T-cell (primary cell): ENCODE measurements at regions not wholly inside any gene's neighbourhood (a gene's known extent, or its start where the extent isn't known, plus 50 kb on each side); places are given as distances from the start of the nearest gene placed in this dataset.

Experiments used
- ATAC-seq, 4 experiments: fragments of 200-7000 bp in 3 of 4; fragments of 150-1000 bp in 1 of 4; cut with Tn5 transposase; replicated peaks in 1 of 4; 1 replicate in 3 of 4; 2 replicates in 1 of 4; pipeline ENCODE4 v1.10.0; 2021; ENCODE audit warnings: moderate library complexity in 3 of 4, mild to moderate bottlenecking in 2 of 4, moderate number of reproducible peaks in 1 of 4
- CTCF ChIA-PET, 2 donors: fragments of 300-600 bp; sonication (Branson Sonifier 250); formaldehyde crosslinking; loops; one replicate each; lab custom pipeline; 2022; ENCODE audit warnings: antibody characterized with exemption in 2 of 2; lab: Charles Lee
- POLR2A ChIA-PET, 2 donors: fragments of 300-600 bp; sonication (Branson Sonifier 250); formaldehyde crosslinking; loops; one replicate each; lab custom pipeline; 2022; ENCODE audit warnings: antibody characterized with exemption in 2 of 2; lab: Charles Lee
- DNase-seq, 35 experiments: peaks; one replicate each; pipeline versions ENCODE4 v3.0.0 to v3.0.0-alpha.2; 2013 to 2023
- H3K27ac ChIP-seq: one replicate; pipeline ENCODE4 v1.5.1; 2013; ENCODE audit warnings: low read length
- H3K27me3 ChIP-seq, 2 experiments: replicated peaks in 1 of 2; 1 replicate in 1 of 2; 2 replicates in 1 of 2; pipeline versions ENCODE4 v1.6.1 to v1.7.0; 2013; ENCODE audit warnings: low read length in 1 of 2, mixed read lengths in 1 of 2; ENCODE audit not compliant: control insufficient read depth in 2 of 2, insufficient read depth in 2 of 2; ENCODE audit errors: extremely low read depth in 1 of 2
- H3K36me3 ChIP-seq, 2 donors: 1 replicate in 1 of 2; 2 replicates in 1 of 2; pipeline versions ENCODE4 v1.6.1 to v1.7.0; 2013; ENCODE audit warnings: low read length in 1 of 2; ENCODE audit not compliant: control insufficient read depth in 2 of 2, insufficient read depth in 1 of 2; ENCODE audit errors: extremely low read depth in 1 of 2
- H3K4me1 ChIP-seq, 2 experiments: 1 replicate in 1 of 2; 2 replicates in 1 of 2; pipeline versions ENCODE4 v1.6.1 to v1.7.0; 2013; ENCODE audit warnings: low read length in 2 of 2, mixed read lengths in 1 of 2; ENCODE audit not compliant: insufficient read depth in 2 of 2, control insufficient read depth in 1 of 2; ENCODE audit errors: extremely low read depth in 1 of 2
- H3K4me3 ChIP-seq, 2 donors: 1 replicate in 1 of 2; 2 replicates in 1 of 2; pipeline versions ENCODE4 v1.5.1 to v1.7.0; 2013; ENCODE audit warnings: mild to moderate bottlenecking in 2 of 2, low read length in 1 of 2, moderate library complexity in 1 of 2; ENCODE audit not compliant: control insufficient read depth in 1 of 2; ENCODE audit errors: extremely low read depth in 1 of 2
- H3K9me3 ChIP-seq: 2 replicates; pipeline ENCODE4 v1.7.0; 2013
- H3K27ac Mint-ChIP-seq, 2 donors: one replicate each; pipeline ENCODE4 v1.8.0; 2020 to 2021; ENCODE audit warnings: mild to moderate bottlenecking in 2 of 2, mixed read lengths in 2 of 2
- H3K27me3 Mint-ChIP-seq, 2 donors: one replicate each; pipeline ENCODE4 v1.8.0; 2021 to 2022; ENCODE audit warnings: mixed read lengths in 2 of 2
- H3K36me3 Mint-ChIP-seq: one replicate; pipeline ENCODE4 v1.8.0; 2021; ENCODE audit warnings: mixed read lengths
- H3K4me1 Mint-ChIP-seq, 3 donors: one replicate each; pipeline ENCODE4 v1.8.0; 2020 to 2022; ENCODE audit warnings: mixed read lengths in 3 of 3, mild to moderate bottlenecking in 1 of 3
- H3K4me3 Mint-ChIP-seq, 3 donors: one replicate each; pipeline ENCODE4 v1.8.0; 2020 to 2022; ENCODE audit warnings: mild to moderate bottlenecking in 3 of 3, mixed read lengths in 3 of 3, moderate library complexity in 3 of 3
- H3K9me3 Mint-ChIP-seq, 3 donors: one replicate each; pipeline ENCODE4 v1.8.0; 2020 to 2022; ENCODE audit warnings: mixed read lengths in 3 of 3
- WGBS: methylation state at CpG from one replicate; pipeline ENCODE4 v1.1.5; 2013; ENCODE audit warnings: missing lambda C conversion rate; ENCODE audit not compliant: insufficient coverage; 5-methylcytosine and 5-hydroxymethylcytosine counted together

- H3K36me3 ChIP-seq: no peaks in the 10 kb centered on the region
- Mint-ChIP-seq H3K4me1 (no peaks in the 10 kb centered on the region), H3K27ac (no peak overlapping the region), H3K9me3 (no peaks in the 10 kb centered on the region), H3K27me3 (peaks cover 4 to 7% of the 10 kb centered on the region in 2 donors), H3K36me3 (no peaks in the 10 kb centered on the region), H3K4me3 (no peak overlapping the region)
- H3K4me3 ChIP-seq: no peak overlapping the region
- H3K27ac ChIP-seq: no peak overlapping the region
- ChIA-PET POLR2A (no interaction called here), CTCF (no interaction called here)
- H3K27me3 ChIP-seq: peaks cover 0 to 2% of the 10 kb centered on the region in 2 experiments
- no peaks in the 10 kb centered on the region for H3K4me1 ChIP-seq
- ATAC-seq (no peak), DNase-seq (no peak)
- H3K9me3 ChIP-seq: no peaks in the 10 kb centered on the region
Observed at GRCh38 chr2:35831385-35831784, 524.2 kb upstream of the CRIM1 start.

GRCh38 chr2:35830833-35831232 lies 524.7 kb upstream of the CRIM1 start:
- WGBS: 83% methylated on average over 1 of the region's 1 CpG
- Mint-ChIP-seq H3K4me1 (no peaks in the 10 kb centered on the region), H3K9me3 (no peaks in the 10 kb centered on the region), H3K27ac (no peak overlapping the region), H3K4me3 (no peak overlapping the region), H3K27me3 (peaks cover 4 to 7% of the 10 kb centered on the region in 2 donors), H3K36me3 (no peaks in the 10 kb centered on the region)
- Histone ChIP-seq H3K27me3 (peaks cover 0 to 2% of the 10 kb centered on the region in 2 experiments), H3K4me3 (no peak overlapping the region), H3K4me1 (no peaks in the 10 kb centered on the region), H3K27ac (no peak overlapping the region), H3K9me3 (no peaks in the 10 kb centered on the region), H3K36me3 (no peaks in the 10 kb centered on the region)
- no peak for ATAC-seq
- ChIA-PET CTCF (no interaction called here), POLR2A (no interaction called here)
- no peak for DNase-seq

GRCh38 chr2:35827086-35827485 lies 528.5 kb upstream of the CRIM1 start:
- Mint-ChIP-seq H3K4me1 (no peaks in the 10 kb centered on the region), H3K9me3 (peaks cover 0 to 4% (median 0%) of the 10 kb centered on the region in 3 donors), H3K27ac (no peak overlapping the region), H3K36me3 (no peaks in the 10 kb centered on the region), H3K4me3 (no peak overlapping the region), H3K27me3 (peaks cover 5 to 11% of the 10 kb centered on the region in 2 donors)
- no peaks in the 10 kb centered on the region for H3K36me3 ChIP-seq
- no peaks in the 10 kb centered on the region for H3K27me3 ChIP-seq
- no peaks in the 10 kb centered on the region for H3K9me3 ChIP-seq
- no CpG with 5 or more reads among the region's 5 CpGs for WGBS
- DNase-seq: no peak
- ATAC-seq: no peak
- H3K27ac ChIP-seq: no peak overlapping the region
- no peak overlapping the region for H3K4me3 ChIP-seq
- no peaks in the 10 kb centered on the region for H3K4me1 ChIP-seq
- CTCF ChIA-PET: no interaction called here
- POLR2A ChIA-PET: no interaction called here

- Mint-ChIP-seq H3K27me3 (peaks cover 7 to 15% of the 10 kb centered on the region in 2 donors), H3K4me1 (no peaks in the 10 kb centered on the region), H3K9me3 (peaks cover 0 to 4% (median 0%) of the 10 kb centered on the region in 3 donors), H3K27ac (no peak overlapping the region), H3K4me3 (no peak overlapping the region), H3K36me3 (no peaks in the 10 kb centered on the region)
- DNase-seq (no peak), ATAC-seq (no peak)
- H3K4me1 ChIP-seq: no peaks in the 10 kb centered on the region
- H3K27me3 ChIP-seq: peaks cover 0 to 2% of the 10 kb centered on the region in 2 experiments
- H3K36me3 ChIP-seq: no peaks in the 10 kb centered on the region
- no CpG with 5 or more reads among the region's 3 CpGs for WGBS
- H3K9me3 ChIP-seq: no peaks in the 10 kb centered on the region
- H3K4me3 ChIP-seq: no peak overlapping the region
- H3K27ac ChIP-seq: no peak overlapping the region
- POLR2A ChIA-PET: no interaction called here
- CTCF ChIA-PET: no interaction called here
Observed at GRCh38 chr2:35822716-35823115, 532.9 kb upstream of the CRIM1 start.

GRCh38 chr2:35821675-35822074 lies 533.9 kb upstream of the CRIM1 start:
- ChIA-PET POLR2A (no interaction called here), CTCF (no interaction called here)
- Mint-ChIP-seq H3K27me3 (peaks cover 4 to 16% of the 10 kb centered on the region in 2 donors), H3K4me1 (no peaks in the 10 kb centered on the region), H3K36me3 (no peaks in the 10 kb centered on the region), H3K9me3 (peaks cover 0 to 4% (median 0%) of the 10 kb centered on the region in 3 donors), H3K27ac (no peak overlapping the region), H3K4me3 (no peak overlapping the region)
- Histone ChIP-seq H3K27me3 (peaks cover 0 to 2% of the 10 kb centered on the region in 2 experiments), H3K36me3 (no peaks in the 10 kb centered on the region), H3K9me3 (no peaks in the 10 kb centered on the region), H3K4me1 (no peaks in the 10 kb centered on the region), H3K4me3 (no peak overlapping the region), H3K27ac (no peak overlapping the region)
- 25% methylated on average over 2 of the region's 2 CpGs for WGBS
- no peak for ATAC-seq
- no peak for DNase-seq

GRCh38 chr2:35820391-35820790 lies 535.2 kb upstream of the CRIM1 start:
- H3K4me3 ChIP-seq: no peak overlapping the region
- no peak overlapping the region for H3K4me3 Mint-ChIP-seq
- peaks cover 0 to 2% of the 10 kb centered on the region in 2 experiments for H3K27me3 ChIP-seq
- DNase-seq: no peak
- ChIA-PET POLR2A (no interaction called here), CTCF (no interaction called here)
- no peak for ATAC-seq
- no peaks in the 10 kb centered on the region for H3K4me1 ChIP-seq
- H3K9me3 Mint-ChIP-seq: peaks cover 0 to 4% (median 0%) of the 10 kb centered on the region in 3 donors
- no CpG with 5 or more reads among the region's 2 CpGs for WGBS
- no peak overlapping the region for H3K27ac ChIP-seq
- no peaks in the 10 kb centered on the region for H3K9me3 ChIP-seq
- no peak overlapping the region for H3K27ac Mint-ChIP-seq
- H3K4me1 Mint-ChIP-seq: no peaks in the 10 kb centered on the region
- no peaks in the 10 kb centered on the region for H3K36me3 Mint-ChIP-seq
- H3K36me3 ChIP-seq: no peaks in the 10 kb centered on the region
- H3K27me3 Mint-ChIP-seq: peaks cover 4 to 21% of the 10 kb centered on the region in 2 donors

- WGBS: 100% methylated on average over 1 of the region's 2 CpGs
- no peak for ATAC-seq
- Mint-ChIP-seq H3K27ac (no peak overlapping the region), H3K9me3 (no peaks in the 10 kb centered on the region), H3K27me3 (peaks cover 11 to 27% of the 10 kb centered on the region in 2 donors), H3K4me1 (no peaks in the 10 kb centered on the region), H3K4me3 (no peak overlapping the region), H3K36me3 (no peaks in the 10 kb centered on the region)
- ChIA-PET CTCF (no interaction called here), POLR2A (no interaction called here)
- Histone ChIP-seq H3K4me3 (no peak overlapping the region), H3K27ac (no peak overlapping the region), H3K36me3 (no peaks in the 10 kb centered on the region), H3K4me1 (no peaks in the 10 kb centered on the region), H3K9me3 (no peaks in the 10 kb centered on the region), H3K27me3 (peaks cover 0 to 2% of the 10 kb centered on the region in 2 experiments)
- DNase-seq: no peak
Observed at GRCh38 chr2:35819033-35819432, 536.5 kb upstream of the CRIM1 start.
